H1 (cell line): ENCODE measurements at regions not wholly inside any gene's neighbourhood (a gene's known extent, or its start where the extent isn't known, plus 50 kb on each side); places are given as distances from the start of the nearest gene placed in this dataset.

Experiments used
- CTCF ChIA-PET: fragments of 300-600 bp; sonication (Branson Sonifier 250); formaldehyde crosslinking; loops from one replicate; lab custom pipeline; 2021; ENCODE audit not compliant: partially characterized antibody; lab: Charles Lee
- POLR2A ChIA-PET: fragments of 300-600 bp; sonication (Branson Sonifier 250); formaldehyde crosslinking; loops from one replicate; lab custom pipeline; 2021; ENCODE audit warnings: inconsistent platforms; ENCODE audit not compliant: partially characterized antibody; lab: Charles Lee
- DNase-seq, 2 experiments: peaks; one replicate each; pipeline versions ENCODE4 v3.0.0 to v3.0.0-alpha.2; 2010 to 2022; ENCODE audit warnings: low spot score in 2 of 2, low read depth in 1 of 2, mixed read lengths in 1 of 2
- FAIRE-seq: peaks from 2 replicates; lab custom pipeline; 2011; peaks lifted over from hg19 to GRCh38; lab: Jason Lieb, UNC
- H2AFZ ChIP-seq: 2 replicates; pipeline ENCODE4 v1.8.1; 2012; ENCODE audit warnings: low read length, inconsistent platforms
- H2AK5ac ChIP-seq: 2 replicates; pipeline ENCODE4 v1.6.1; 2013; ENCODE audit warnings: low read depth, low read length
- H2BK120ac ChIP-seq: replicated peaks from 2 replicates; pipeline ENCODE3; 2013; ENCODE audit warnings: low read depth, low read length, inconsistent platforms
- H2BK12ac ChIP-seq: 2 replicates; pipeline ENCODE4 v1.6.1; 2013; ENCODE audit warnings: low read depth, low read length
- H2BK15ac ChIP-seq: 2 replicates; pipeline ENCODE4 v1.6.1; 2013; ENCODE audit warnings: low read length
- H2BK20ac ChIP-seq: 2 replicates; pipeline ENCODE4 v1.6.1; 2013; ENCODE audit warnings: low read length
- H2BK5ac ChIP-seq: 2 replicates; pipeline ENCODE4 v1.6.1; 2013; ENCODE audit warnings: low read depth, low read length
- H3K14ac ChIP-seq: 2 replicates; pipeline ENCODE4 v1.6.1; 2013; ENCODE audit warnings: inconsistent platforms; ENCODE audit not compliant: insufficient read length
- H3K18ac ChIP-seq: 2 replicates; pipeline ENCODE4 v1.6.1; 2013; ENCODE audit warnings: low read length; ENCODE audit errors: extremely low read depth
- H3K23ac ChIP-seq: 2 replicates; pipeline ENCODE4 v1.6.1; 2013; ENCODE audit warnings: inconsistent platforms; ENCODE audit not compliant: insufficient read length
- H3K23me2 ChIP-seq: 2 replicates; pipeline ENCODE4 v1.6.1; 2013; ENCODE audit warnings: low read depth, low read length
- H3K27ac ChIP-seq: 2 replicates; pipeline ENCODE4 v1.6.1; 2011; ENCODE audit warnings: low read depth, low read length, inconsistent platforms
- H3K27me3 ChIP-seq, 4 experiments: replicated peaks in 1 of 4; 1 replicate in 1 of 4; 2 replicates in 3 of 4; pipeline versions ENCODE4 v1.6.1 to v1.8.1; 2011 to 2013; ENCODE audit warnings: low read length in 3 of 4, mild to moderate bottlenecking in 3 of 4, inconsistent platforms in 2 of 4, mixed read lengths in 2 of 4, moderate library complexity in 1 of 4; ENCODE audit not compliant: control insufficient read depth in 3 of 4, insufficient read depth in 3 of 4; ENCODE audit errors: extremely low read depth in 1 of 4
- H3K36me3 ChIP-seq, 4 experiments: 2 replicates each; pipeline versions ENCODE4 v1.6.1 to v1.8.1; 2011 to 2013; ENCODE audit warnings: mild to moderate bottlenecking in 4 of 4, low read length in 3 of 4, moderate library complexity in 2 of 4, control low read depth in 1 of 4, inconsistent platforms in 1 of 4; ENCODE audit not compliant: insufficient read depth in 4 of 4, control insufficient read depth in 2 of 4
- H3K4ac ChIP-seq: replicated peaks from 2 replicates; pipeline ENCODE3; 2013; ENCODE audit warnings: low read length, low read depth, mixed read lengths, inconsistent platforms; ENCODE audit not compliant: insufficient read length
- H3K4me1 ChIP-seq, 4 experiments: replicated peaks in 1 of 4; 1 replicate in 1 of 4; 2 replicates in 3 of 4; pipeline versions ENCODE4 v1.6.1 to v1.8.1; 2011 to 2013; ENCODE audit warnings: low read length in 3 of 4, inconsistent platforms in 2 of 4, mixed read lengths in 1 of 4; ENCODE audit not compliant: insufficient read depth in 4 of 4, control insufficient read depth in 3 of 4
- H3K4me2 ChIP-seq, 2 experiments: 2 replicates each; pipeline versions ENCODE4 v1.6.1 to v1.8.1; 2011 to 2013; ENCODE audit warnings: low read depth in 2 of 2, low read length in 2 of 2, control low read depth in 1 of 2, inconsistent platforms in 1 of 2, mild to moderate bottlenecking in 1 of 2; ENCODE audit not compliant: insufficient read depth in 1 of 2
- H3K4me3 ChIP-seq, 4 experiments: fragments of 200-600, 300-600 bp in 1 of 4; sonication (generic), shearing (Covaris generic), sonication (Bioruptor Twin) in 1 of 4; 2 replicates each; pipeline versions ENCODE4 v1.5.1 to v1.8.1; 2011 to 2016; ENCODE audit warnings: low read length in 4 of 4, low read depth in 3 of 4, control low read depth in 2 of 4, inconsistent platforms in 2 of 4, mild to moderate bottlenecking in 2 of 4, mixed read lengths in 1 of 4, moderate library complexity in 1 of 4; ENCODE audit not compliant: insufficient read depth in 2 of 4; ENCODE audit errors: extremely low read depth in 1 of 4
- H3K56ac ChIP-seq: replicated peaks from 2 replicates; pipeline ENCODE3; 2013; ENCODE audit warnings: low read depth, mild to moderate bottlenecking, mixed read lengths, low read length, inconsistent platforms; ENCODE audit not compliant: insufficient read length
- H3K79me1 ChIP-seq: 2 replicates; pipeline ENCODE4 v1.6.1; 2013; ENCODE audit warnings: low read depth, low read length, control low read depth
- H3K79me2 ChIP-seq, 2 experiments: 2 replicates each; pipeline versions ENCODE4 v1.6.1 to v1.8.1; 2012 to 2013; ENCODE audit warnings: low read length in 2 of 2, mild to moderate bottlenecking in 2 of 2, inconsistent platforms in 1 of 2; ENCODE audit not compliant: insufficient read depth in 2 of 2, control insufficient read depth in 1 of 2
- H3K9ac ChIP-seq, 4 experiments: replicated peaks in 1 of 4; 1 replicate in 1 of 4; 2 replicates in 3 of 4; pipeline versions ENCODE4 v1.6.1 to v1.8.1; 2011 to 2013; ENCODE audit warnings: low read depth in 3 of 4, low read length in 3 of 4, control low read depth in 2 of 4, mild to moderate bottlenecking in 2 of 4, moderate library complexity in 2 of 4, inconsistent platforms in 1 of 4; ENCODE audit errors: extremely low read depth in 1 of 4
- H3K9me3 ChIP-seq, 2 experiments: 2 replicates each; pipeline versions ENCODE4 v1.6.1 to v1.8.1; 2012 to 2013; ENCODE audit warnings: mild to moderate bottlenecking in 2 of 2, moderate library complexity in 2 of 2, control low read depth in 1 of 2, inconsistent platforms in 1 of 2, low read depth in 1 of 2, low read length in 1 of 2, mixed read lengths in 1 of 2; ENCODE audit not compliant: insufficient read depth in 2 of 2
- H4K20me1 ChIP-seq, 2 experiments: replicated peaks in 1 of 2; 2 replicates each; pipeline versions ENCODE3 to v1.8.1; 2011 to 2013; ENCODE audit warnings: inconsistent platforms in 2 of 2, low read length in 2 of 2, mild to moderate bottlenecking in 1 of 2; ENCODE audit not compliant: insufficient read depth in 2 of 2, control insufficient read depth in 1 of 2
- H4K5ac ChIP-seq: 2 replicates; pipeline ENCODE4 v1.6.1; 2013; ENCODE audit warnings: low read length, low read depth, mixed read lengths, inconsistent platforms; ENCODE audit not compliant: insufficient read length
- H4K8ac ChIP-seq: 2 replicates; pipeline ENCODE4 v1.8.0; 2013; ENCODE audit warnings: mild to moderate bottlenecking, moderate library complexity, low read length, inconsistent platforms; ENCODE audit not compliant: insufficient read depth; ENCODE audit errors: extremely low read depth
- H4K91ac ChIP-seq: replicated peaks from 2 replicates; pipeline ENCODE3; 2013; ENCODE audit warnings: low read length, mixed read lengths, inconsistent platforms; ENCODE audit not compliant: insufficient read length
- BCL11A ChIP-seq, 2 experiments: IDR thresholded peaks; one replicate each; pipeline ENCODE4 v1.6.1; 2011; ENCODE audit warnings: low read depth in 2 of 2, low read length in 2 of 2, mild to moderate bottlenecking in 2 of 2
- BRCA1 ChIP-seq: IDR thresholded peaks from 2 replicates; pipeline ENCODE4 v1.6.1; 2012; ENCODE audit warnings: low read depth, low read length, improper control_type of control experiment
- CBX8 ChIP-seq: fragments of 300-800, 300-1000 bp; sonication (generic); IDR thresholded peaks from 2 replicates; pipeline ENCODE4 v1.7.1; 2016; ENCODE audit warnings: low read depth, low read length, borderline replicate concordance
- E2F6 ChIP-seq: IDR thresholded peaks from 2 replicates; pipeline ENCODE4 v1.6.1; 2012; ENCODE audit warnings: inconsistent platforms
- EP300 ChIP-seq, 2 experiments: IDR thresholded peaks; 1 replicate in 1 of 2; 2 replicates in 1 of 2; pipeline ENCODE4 v1.6.1; 2011 to 2012; ENCODE audit warnings: low read depth in 2 of 2, low read length in 2 of 2, mild to moderate bottlenecking in 2 of 2, borderline replicate concordance in 1 of 2, inconsistent platforms in 1 of 2, moderate library complexity in 1 of 2
- FOSL1 ChIP-seq: IDR thresholded peaks from 2 replicates; pipeline ENCODE4 v1.6.1; 2011; ENCODE audit warnings: mild to moderate bottlenecking, low read depth, low read length, moderate library complexity; ENCODE audit not compliant: insufficient read depth
- JUN ChIP-seq: IDR thresholded peaks from 2 replicates; pipeline ENCODE4 v1.6.1; 2011; ENCODE audit warnings: low read depth, mild to moderate bottlenecking, improper control_type of control experiment, low read length
- NANOG ChIP-seq: IDR thresholded peaks from 2 replicates; pipeline ENCODE4 v1.6.1; 2011; ENCODE audit warnings: low read length, low read depth, mild to moderate bottlenecking, inconsistent platforms; ENCODE audit not compliant: insufficient read depth, poor library complexity, severe bottlenecking
- POU5F1 ChIP-seq: IDR thresholded peaks from 2 replicates; pipeline ENCODE4 v1.6.1; 2011; ENCODE audit warnings: low read depth, mild to moderate bottlenecking, low read length, moderate library complexity
- YY1 ChIP-seq: IDR thresholded peaks from 2 replicates; pipeline ENCODE4 v1.6.1; 2011; ENCODE audit warnings: low read depth, mild to moderate bottlenecking, low read length
- WGBS, 2 experiments: shearing (Covaris generic) in 1 of 2; methylation state at CpG; one replicate each; pipeline versions ENCODE4 v1.1.6 to v1.1.7; 2013 to 2015; ENCODE audit warnings: low lambda C conversion rate in 2 of 2, mixed read lengths in 2 of 2, inconsistent platforms in 1 of 2, low coverage in 1 of 2, missing lambda C conversion rate in 1 of 2; ENCODE audit not compliant: insufficient replicate concordance in 2 of 2, insufficient coverage in 1 of 2, insufficient read length in 1 of 2; ENCODE audit errors: extremely low coverage in 1 of 2, missing lambda C conversion rate in 1 of 2; 5-methylcytosine and 5-hydroxymethylcytosine counted together
- TF ChIP-seq, protein P1 (sequence below): IDR thresholded peaks from 2 replicates; pipeline ENCODE4 v1.6.1; 2012; ENCODE audit warnings: low read length, inconsistent platforms

GRCh38 chr12:43104494-43104893, 447.5 kb downstream of the ADAMTS20 start:
- Histone ChIP-seq H4K5ac (no peak overlapping the region), H3K4me2 (no peak overlapping the region), H2BK120ac (no peak overlapping the region), H3K23ac (no peak overlapping the region), H3K36me3 (no peaks in the 10 kb centered on the region), H3K79me1 (no peaks in the 10 kb centered on the region), H4K91ac (no peak overlapping the region), H3K4ac (no peak overlapping the region), H3K4me1 (peaks cover 0 to 8% (median 0%) of the 10 kb centered on the region in 4 experiments; a peak in 2 of 7 replicates), H4K8ac (no peak overlapping the region), H2AFZ (no peak overlapping the region), H3K14ac (no peak overlapping the region), H3K4me3 (no peak overlapping the region), H3K27ac (no peak overlapping the region), H3K9me3 (no peaks in the 10 kb centered on the region), H3K79me2 (no peaks in the 10 kb centered on the region), H3K27me3 (peaks cover 0 to 1% (median 0%) of the 10 kb centered on the region in 4 experiments; a peak in 1 of 7 replicates), H3K56ac (no peak overlapping the region), H2BK12ac (no peak overlapping the region), H2BK5ac (no peak overlapping the region), H2BK20ac (no peak overlapping the region), H3K18ac (no peak overlapping the region), H4K20me1 (no peaks in the 10 kb centered on the region), H3K9ac (no peak overlapping the region), H3K23me2 (no peaks in the 10 kb centered on the region), H2BK15ac (no peak overlapping the region; the same call in 1 of the 2 replicates), H2AK5ac (no peak overlapping the region)
- no peak for DNase-seq
- POLR2A ChIA-PET: no interaction called here
- WGBS, 2 experiments: 95% methylated on average over 3 of the region's 3 CpGs; no CpG with 5 or more reads in 1 of the 2 experiments
- FAIRE-seq: no peak
- CTCF ChIA-PET: interaction anchor here (1.0 kb wide), 1 partner anchor 9 kb away, joined by 3 read pairs; no protein-coding TSS in a partner anchor
- TF ChIP-seq FOSL1 (no peak), NANOG (no peak), CBX8 (no peak), YY1 (no peak), E2F6 (no peak), POU5F1 (no peak), EP300 (IDR thresholded peaks at IDR 0.05; ENCODE audit: borderline replicate concordance in 1 of 2, low read depth in 2 of 2, low read length in 2 of 2) (no peak), BCL11A (IDR thresholded peaks at IDR 0.05; ENCODE audit: low read depth in 2 of 2, low read length in 2 of 2) (no peak), JUN (no peak), BRCA1 (no peak)
- TF ChIP-seq, protein P1, sequence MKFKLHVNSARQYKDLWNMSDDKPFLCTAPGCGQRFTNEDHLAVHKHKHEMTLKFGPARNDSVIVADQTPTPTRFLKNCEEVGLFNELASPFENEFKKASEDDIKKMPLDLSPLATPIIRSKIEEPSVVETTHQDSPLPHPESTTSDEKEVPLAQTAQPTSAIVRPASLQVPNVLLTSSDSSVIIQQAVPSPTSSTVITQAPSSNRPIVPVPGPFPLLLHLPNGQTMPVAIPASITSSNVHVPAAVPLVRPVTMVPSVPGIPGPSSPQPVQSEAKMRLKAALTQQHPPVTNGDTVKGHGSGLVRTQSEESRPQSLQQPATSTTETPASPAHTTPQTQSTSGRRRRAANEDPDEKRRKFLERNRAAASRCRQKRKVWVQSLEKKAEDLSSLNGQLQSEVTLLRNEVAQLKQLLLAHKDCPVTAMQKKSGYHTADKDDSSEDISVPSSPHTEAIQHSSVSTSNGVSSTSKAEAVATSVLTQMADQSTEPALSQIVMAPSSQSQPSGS: no peak
